ENCODE measurements at regions not wholly inside any gene's neighbourhood (a gene's known extent, or its start where the extent isn't known, plus 50 kb on each side); places are given as distances from the start of the nearest gene placed in this dataset.

- DNase-seq (ENCODE audit: low read depth) = no peak
Observed at GRCh38 chr17:77307479-77308198, 166.9 kb downstream of the SEC14L1 start.

DNA sequence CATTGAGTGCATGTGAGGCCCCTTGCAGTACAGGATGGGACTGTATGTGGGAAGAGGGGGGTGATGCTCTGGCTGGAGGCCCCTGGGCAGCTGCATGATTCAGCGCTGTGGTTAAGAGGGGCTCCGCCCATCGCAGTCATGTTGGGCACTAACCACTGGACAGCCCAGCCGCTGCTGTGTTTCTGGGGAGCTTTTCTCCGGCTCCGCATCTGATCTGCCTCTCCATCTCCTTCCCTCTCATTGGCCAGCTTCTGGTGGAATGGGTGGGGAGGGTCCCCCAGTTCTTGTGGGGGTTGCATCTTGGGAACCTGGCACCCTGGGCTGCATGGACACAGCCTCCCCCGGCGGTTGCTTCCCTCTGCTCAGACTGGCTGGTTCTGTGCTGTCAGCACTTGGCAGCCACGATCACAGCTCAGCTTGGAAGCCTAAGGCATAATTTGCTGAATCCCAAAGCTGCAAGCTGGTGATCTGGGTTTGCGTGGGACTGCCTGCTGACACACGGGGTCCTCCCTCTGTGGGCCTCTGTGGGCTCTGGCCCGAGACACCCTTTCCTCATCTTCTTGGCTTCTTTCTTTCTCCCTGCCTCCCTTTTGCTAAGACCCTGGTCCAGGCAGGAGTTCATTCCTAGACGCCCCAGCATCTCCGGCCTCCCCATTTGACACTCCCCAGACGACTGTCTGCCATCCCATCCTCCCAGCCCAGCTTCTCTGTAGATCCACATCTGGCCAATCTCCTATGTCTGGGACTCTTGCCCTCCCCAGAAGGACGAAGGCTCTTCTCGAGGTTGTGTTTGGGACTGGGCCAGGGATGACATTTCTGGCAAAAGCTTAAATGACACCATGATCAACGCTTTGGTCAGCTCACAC is 168.3 kb downstream of the SEC14L1 start:
- DNase-seq (ENCODE audit: low read depth) = peak; percentile 79

- no peak for DNase-seq (ENCODE audit: low read depth)
Observed at GRCh38 chr17:77310336-77310735, 169.6 kb downstream of the SEC14L1 start.

DNA sequence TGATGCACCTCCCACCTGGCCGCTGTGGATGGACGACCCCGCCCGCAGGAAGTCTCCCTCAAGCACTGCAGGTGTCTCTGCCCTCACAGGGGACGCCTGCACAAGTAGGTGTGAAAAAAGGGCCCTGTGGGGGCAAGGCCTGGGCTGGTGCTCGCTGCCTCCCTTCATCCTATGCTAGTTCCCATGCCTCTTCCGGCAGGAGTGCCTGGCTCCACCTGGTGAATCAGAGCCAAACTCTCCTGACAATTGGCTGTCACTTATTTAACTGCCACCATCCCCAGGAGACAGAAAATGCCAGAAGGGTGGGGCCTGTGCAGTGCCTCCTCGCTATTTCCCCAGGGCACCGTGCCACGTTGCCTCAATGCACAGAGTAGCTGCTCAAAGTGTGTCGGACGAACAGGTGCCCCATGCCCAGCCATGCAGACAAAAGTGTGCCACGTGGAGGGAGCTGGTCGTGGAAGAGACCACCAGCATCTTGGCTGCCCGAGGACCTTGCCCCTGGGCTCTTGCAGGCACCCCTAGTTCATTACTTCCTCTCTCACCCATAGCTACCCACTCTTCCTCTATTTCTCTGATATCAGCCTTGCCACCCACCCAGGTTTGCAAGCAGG is 170.7 kb downstream of the SEC14L1 start:
- no peak for DNase-seq (ENCODE audit: low read depth)

GRCh38 chr17:77312061-77312701 is 171.4 kb downstream of the SEC14L1 start:
- DNase-seq (ENCODE audit: low read depth) = no peak

DNA sequence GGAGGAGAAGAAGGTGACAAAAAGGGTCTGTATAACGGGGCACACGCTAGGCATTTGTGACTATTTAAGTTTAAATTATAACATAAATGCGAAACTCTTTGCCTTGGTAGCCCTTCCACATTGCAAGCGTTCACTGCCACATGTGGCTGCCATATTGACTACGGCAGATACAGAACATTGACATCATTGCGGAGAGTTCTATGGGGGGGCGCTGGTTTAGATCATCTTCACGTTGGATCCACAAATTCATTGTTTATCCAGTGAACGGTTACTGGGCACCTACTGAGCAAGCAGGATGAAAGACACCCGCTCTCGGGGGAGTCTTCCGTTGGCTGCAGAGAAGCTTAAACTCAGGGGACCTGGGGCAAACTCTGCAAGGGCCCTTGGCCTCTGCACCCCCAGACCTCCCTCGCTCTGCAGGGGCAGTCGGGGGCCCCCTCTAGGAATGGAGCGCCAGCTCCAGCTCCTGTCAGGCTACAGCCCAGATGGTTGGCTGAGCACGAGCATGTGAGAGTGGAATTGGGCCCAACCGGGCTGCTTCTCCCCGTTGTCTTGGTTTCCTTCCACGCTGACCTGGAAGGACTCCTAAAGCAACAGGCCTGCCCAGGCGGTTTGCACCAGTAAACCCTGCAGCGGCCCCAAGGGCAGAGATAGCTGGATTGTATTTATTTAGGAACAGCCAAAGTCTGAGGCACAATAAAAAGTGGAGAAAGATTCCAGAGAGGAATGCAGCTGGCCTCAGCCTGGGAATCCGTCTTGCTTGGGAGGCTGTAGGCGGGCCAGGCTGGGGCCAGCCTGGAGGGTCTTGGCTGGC is 172.2 kb downstream of the SEC14L1 start:
- DNase-seq (ENCODE audit: low read depth) = peak; percentile 91

GRCh38 chr17:77313831-77314230 is 173.1 kb downstream of the SEC14L1 start:
- DNase-seq (ENCODE audit: low read depth) = no peak

- no peak for DNase-seq (ENCODE audit: low read depth)
Observed at GRCh38 chr17:77314601-77315000, 173.8 kb downstream of the SEC14L1 start.

DNA sequence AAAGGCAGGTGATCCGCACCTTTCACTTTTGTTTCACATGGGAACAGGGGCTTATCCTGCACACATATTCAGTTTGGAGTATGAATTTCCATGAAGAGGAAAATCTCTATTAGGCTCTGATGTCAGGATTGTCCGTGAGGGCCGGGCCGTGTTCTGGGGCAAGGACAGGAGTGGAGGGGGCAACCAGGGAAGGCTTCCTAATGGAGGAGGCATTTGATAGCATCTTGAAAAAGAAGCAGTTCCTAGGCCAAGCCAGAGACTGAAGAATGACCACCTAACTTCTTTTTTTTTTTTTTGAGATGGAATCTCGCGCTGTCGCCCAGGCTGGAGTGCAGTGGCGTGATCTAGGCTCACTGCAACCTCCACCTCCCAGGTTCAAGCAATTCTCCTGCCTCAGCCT is 174.2 kb downstream of the SEC14L1 start:
- no peak for DNase-seq (ENCODE audit: low read depth)

DNA sequence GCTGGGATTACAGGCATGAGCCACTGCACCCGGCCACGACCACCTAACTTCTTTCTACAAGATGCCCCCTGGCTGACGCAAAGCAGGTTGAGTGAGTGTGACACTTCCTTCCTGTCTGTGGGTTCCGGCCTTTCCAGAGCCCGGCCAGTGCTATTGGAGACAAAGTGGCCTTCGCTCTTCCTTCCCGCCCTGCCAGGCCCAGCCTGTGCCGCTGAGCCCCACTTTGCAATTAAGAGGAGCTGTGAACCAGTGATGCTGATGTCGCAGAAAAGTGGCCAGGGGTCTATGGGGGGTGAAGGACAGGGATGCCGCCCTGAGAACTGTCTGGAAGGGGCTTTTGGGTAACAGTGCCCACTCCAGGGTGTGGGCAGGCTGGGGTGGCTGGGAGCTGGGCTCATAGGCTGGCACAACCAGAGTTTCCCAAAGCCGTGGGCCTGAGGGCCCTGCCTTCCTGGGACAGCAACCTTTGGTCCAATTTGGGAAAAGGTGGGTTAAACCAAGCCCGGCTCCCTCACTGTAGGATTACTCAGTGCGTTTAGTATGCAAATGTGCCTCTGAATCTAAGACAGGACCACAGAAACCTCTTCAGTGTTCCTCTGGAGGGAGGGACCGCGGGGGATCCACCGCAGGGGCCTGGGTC is 174.9 kb downstream of the SEC14L1 start:
- DNase-seq (ENCODE audit: low read depth) = no peak

- peak; percentile 43 for DNase-seq (ENCODE audit: low read depth)
Observed at GRCh38 chr17:77316191-77316641, 175.4 kb downstream of the SEC14L1 start.

DNA sequence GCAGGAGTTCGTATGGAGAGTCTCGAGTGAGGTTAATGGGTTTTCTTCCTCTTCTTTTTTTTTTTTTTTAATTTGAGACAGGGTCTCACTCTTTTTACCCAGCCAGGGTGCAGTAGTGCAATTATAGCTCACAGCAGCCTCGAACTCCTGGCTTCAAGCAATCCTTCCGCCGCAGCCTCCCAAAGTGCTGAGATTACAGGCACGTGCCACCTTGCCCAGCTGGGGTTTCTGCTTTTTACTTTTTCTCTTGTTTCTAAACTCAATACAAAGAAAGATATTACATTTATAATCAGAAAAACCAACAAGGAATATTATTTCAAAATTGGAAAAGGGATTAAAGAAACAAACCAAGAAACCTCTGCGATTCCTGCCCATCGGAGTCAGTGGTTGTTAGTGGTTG is 175.9 kb downstream of the SEC14L1 start:
- DNase-seq (ENCODE audit: low read depth) = no peak

- no peak for DNase-seq (ENCODE audit: low read depth)
Observed at GRCh38 chr17:77317091-77317750, 176.5 kb downstream of the SEC14L1 start.

- DNase-seq (ENCODE audit: low read depth) = no peak
Observed at GRCh38 chr17:77318021-77318420, 177.3 kb downstream of the SEC14L1 start.

GRCh38 chr17:77318491-77319210 is 177.9 kb downstream of the SEC14L1 start:
- DNase-seq (ENCODE audit: low read depth) = peak; percentile 65

DNA sequence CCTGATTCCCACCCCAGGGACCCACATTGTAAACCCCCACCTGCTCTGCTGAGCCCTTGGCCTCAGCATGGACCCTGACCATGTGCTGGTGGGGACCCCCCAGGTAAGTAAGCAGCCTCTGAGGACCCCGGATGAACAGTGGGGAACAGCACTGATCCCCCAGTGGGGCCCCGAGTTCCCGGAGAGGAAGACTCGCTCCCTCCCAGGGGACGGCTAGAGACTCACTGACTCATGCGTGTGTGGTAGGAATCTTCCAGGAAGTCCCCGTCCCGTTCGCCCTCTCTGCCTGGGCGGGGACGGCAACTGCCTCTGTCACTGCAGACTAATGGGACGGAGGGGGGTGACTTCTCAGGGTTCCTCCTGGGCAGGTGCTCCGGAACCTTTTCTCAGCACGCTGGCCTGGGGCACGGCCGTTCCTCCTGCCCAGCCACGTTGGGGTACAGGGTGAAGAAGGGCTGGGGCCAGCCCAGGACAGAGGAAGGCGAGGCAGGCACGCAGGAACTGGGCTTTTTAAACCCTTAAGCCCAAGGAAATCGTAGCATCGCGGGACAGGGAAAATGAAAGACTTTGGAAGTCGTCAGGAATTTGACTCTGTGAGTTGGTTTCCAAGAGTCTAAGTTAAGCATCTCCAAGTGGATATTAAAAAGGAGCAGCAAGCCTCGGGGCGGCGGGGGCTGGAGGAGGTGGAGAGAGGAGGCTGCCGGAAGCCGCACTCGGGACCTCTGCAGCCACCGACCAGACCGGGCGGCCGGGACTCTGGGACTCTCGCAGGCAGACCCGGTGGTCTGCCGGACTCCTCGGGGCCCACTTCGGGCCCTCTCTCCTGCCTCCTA is 178.7 kb downstream of the SEC14L1 start:
- peak; percentile 92 for DNase-seq (ENCODE audit: low read depth)

GRCh38 chr17:77320044-77320440 is 179.3 kb downstream of the SEC14L1 start:
- DNase-seq (ENCODE audit: low read depth) = peak; percentile 88

DNA sequence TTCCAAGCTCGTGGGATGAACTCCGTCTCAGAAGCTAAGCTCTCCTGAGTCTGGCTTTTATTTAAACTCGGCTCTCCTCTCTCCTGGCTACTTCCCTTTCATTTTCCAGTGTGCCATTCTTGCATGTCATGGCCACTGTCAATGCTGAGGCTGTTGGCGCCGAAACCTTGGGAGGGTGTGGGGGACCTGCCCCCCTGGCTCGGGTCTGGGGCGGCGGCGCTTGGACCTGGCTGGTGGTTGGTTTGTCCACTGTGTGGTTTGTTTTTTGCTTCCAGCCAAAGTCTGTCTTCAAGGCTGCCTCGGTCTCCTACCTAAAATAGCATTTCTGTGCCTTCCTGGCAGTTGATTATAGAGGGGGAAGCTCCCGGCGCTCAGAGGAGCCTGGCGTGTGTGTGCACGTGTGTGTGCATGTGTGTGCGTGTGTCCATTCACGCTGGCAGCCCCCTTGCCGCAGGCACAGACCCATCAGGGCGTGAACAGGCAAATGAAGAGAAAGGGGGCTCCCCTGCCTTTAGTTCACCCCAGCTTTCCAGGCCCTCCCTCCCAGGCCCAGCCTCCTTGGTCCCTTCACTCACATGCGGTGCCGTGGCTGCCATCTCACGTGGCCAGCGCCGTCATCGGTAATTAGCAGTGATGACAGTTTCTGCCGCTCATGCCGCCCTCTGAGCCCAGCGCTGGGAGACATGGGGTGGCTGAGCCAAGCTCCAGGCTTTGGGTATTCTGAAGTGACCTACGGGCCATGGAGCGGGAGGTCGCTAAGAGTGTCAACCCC is 179.9 kb downstream of the SEC14L1 start:
- DNase-seq (ENCODE audit: low read depth) = peak; percentile 77

Data from fibroblast of gingiva (primary cell).